ENCODE measurements at regions not wholly inside any gene's neighbourhood (a gene's known extent, or its start where the extent isn't known, plus 50 kb on each side); places are given as distances from the start of the nearest gene placed in this dataset.

GRCh38 chr14:29352706-29353080 is 575.0 kb downstream of the PRKD1 start:
- TF ChIP-seq, protein P1, sequence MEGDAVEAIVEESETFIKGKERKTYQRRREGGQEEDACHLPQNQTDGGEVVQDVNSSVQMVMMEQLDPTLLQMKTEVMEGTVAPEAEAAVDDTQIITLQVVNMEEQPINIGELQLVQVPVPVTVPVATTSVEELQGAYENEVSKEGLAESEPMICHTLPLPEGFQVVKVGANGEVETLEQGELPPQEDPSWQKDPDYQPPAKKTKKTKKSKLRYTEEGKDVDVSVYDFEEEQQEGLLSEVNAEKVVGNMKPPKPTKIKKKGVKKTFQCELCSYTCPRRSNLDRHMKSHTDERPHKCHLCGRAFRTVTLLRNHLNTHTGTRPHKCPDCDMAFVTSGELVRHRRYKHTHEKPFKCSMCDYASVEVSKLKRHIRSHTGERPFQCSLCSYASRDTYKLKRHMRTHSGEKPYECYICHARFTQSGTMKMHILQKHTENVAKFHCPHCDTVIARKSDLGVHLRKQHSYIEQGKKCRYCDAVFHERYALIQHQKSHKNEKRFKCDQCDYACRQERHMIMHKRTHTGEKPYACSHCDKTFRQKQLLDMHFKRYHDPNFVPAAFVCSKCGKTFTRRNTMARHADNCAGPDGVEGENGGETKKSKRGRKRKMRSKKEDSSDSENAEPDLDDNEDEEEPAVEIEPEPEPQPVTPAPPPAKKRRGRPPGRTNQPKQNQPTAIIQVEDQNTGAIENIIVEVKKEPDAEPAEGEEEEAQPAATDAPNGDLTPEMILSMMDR (IDR thresholded peaks at IDR 0.05; ENCODE audit: insufficient read depth, low read length, severe bottlenecking), result no peak
- no peak for FAIRE-seq

GRCh38 chr14:29353513-29353912 is 574.1 kb downstream of the PRKD1 start:
- TF ChIP-seq, protein P1 (IDR thresholded peaks at IDR 0.05; ENCODE audit: insufficient read depth, low read length, severe bottlenecking), result no peak
- FAIRE-seq (no peak), DNase-seq (ENCODE audit: low read depth) (no peak)
- Histone ChIP-seq H3K36me3 (ENCODE audit: control insufficient read depth, insufficient read depth, low read length) (no peaks in the 10 kb centered on the region), H3K27me3 (ENCODE audit: control insufficient read depth, insufficient read depth, low read length) (no peaks in the 10 kb centered on the region), H3K4me3 (ENCODE audit: low read depth, low read length) (no peak overlapping the region)

More at GRCh38 chr14:29352706-29353080, 575.0 kb downstream of the PRKD1 start:
- Histone ChIP-seq H3K27me3 (ENCODE audit: control insufficient read depth, insufficient read depth, low read length) (no peaks in the 10 kb centered on the region), H3K36me3 (ENCODE audit: control insufficient read depth, insufficient read depth, low read length) (no peaks in the 10 kb centered on the region), H3K4me3 (ENCODE audit: low read depth, low read length) (no peak overlapping the region)
- DNase-seq (ENCODE audit: low read depth), result no peak

DNA sequence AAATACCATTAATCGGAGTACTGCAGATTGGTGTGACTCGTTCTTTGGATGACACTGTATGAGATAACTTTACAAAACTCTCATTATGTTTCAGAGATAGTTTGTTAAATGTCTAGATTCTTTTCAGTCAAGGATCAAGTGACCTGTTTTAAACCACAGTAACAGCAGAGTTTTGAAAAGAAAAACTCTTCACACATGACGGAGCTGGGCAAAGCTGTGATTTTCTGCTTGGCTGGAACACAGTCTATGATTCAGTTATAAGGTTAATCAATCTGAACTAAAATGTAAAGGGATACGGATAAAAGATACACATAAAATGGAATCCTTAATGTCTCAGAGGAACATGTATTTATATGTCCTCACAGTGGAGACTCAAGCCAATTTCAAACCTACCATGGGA is 573.2 kb downstream of the PRKD1 start:
- DNase-seq (ENCODE audit: low read depth) (no peak), FAIRE-seq (no peak)
- no peaks in the 10 kb centered on the region for H3K36me3 ChIP-seq (ENCODE audit: control insufficient read depth, insufficient read depth, low read length)
- no peak overlapping the region for H3K4me3 ChIP-seq (ENCODE audit: low read depth, low read length)
- TF ChIP-seq, protein P1 (IDR thresholded peaks at IDR 0.05; ENCODE audit: insufficient read depth, low read length, severe bottlenecking), result no peak
- H3K27me3 ChIP-seq (ENCODE audit: control insufficient read depth, insufficient read depth, low read length), result no peaks in the 10 kb centered on the region

- FAIRE-seq (no peak), DNase-seq (ENCODE audit: low read depth) (no peak)
These were observed 572.3 kb downstream of the PRKD1 start for GRCh38 chr14:29355331-29355730.

GRCh38 chr14:29355846-29356245 is 571.8 kb downstream of the PRKD1 start:
- Histone ChIP-seq H3K36me3 (ENCODE audit: control insufficient read depth, insufficient read depth, low read length) (no peaks in the 10 kb centered on the region), H3K4me3 (ENCODE audit: low read depth, low read length) (no peak overlapping the region), H3K27me3 (ENCODE audit: control insufficient read depth, insufficient read depth, low read length) (no peaks in the 10 kb centered on the region)
- no peak for DNase-seq (ENCODE audit: low read depth)
- FAIRE-seq, result no peak
- TF ChIP-seq, protein P1 (IDR thresholded peaks at IDR 0.05; ENCODE audit: insufficient read depth, low read length, severe bottlenecking), result no peak

More at GRCh38 chr14:29355331-29355730, 572.3 kb downstream of the PRKD1 start:
- no peak overlapping the region for H3K4me3 ChIP-seq (ENCODE audit: low read depth, low read length)
- TF ChIP-seq, protein P1 (IDR thresholded peaks at IDR 0.05; ENCODE audit: insufficient read depth, low read length, severe bottlenecking), result no peak
- no peaks in the 10 kb centered on the region for H3K36me3 ChIP-seq (ENCODE audit: control insufficient read depth, insufficient read depth, low read length)
- H3K27me3 ChIP-seq (ENCODE audit: control insufficient read depth, insufficient read depth, low read length), result no peaks in the 10 kb centered on the region

DNA sequence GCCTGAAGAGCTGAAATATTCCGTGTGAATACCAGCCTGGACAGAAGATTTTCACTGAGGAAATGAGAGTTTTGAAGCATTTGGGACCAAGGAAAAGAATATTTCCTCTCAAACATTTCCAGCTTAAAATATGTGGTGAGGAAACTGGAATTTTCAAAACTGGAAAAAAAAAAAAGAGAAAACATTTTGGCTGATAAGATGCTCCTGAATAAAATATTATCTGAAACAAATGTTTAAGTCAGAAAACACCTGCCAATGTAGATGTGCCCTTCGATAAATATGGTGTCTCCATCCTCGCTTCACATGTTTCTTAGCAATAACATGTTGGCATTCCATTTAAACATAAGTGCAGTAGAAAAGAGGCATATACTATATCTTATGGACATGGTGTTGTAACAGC is 567.0 kb downstream of the PRKD1 start:
- no peak for DNase-seq (ENCODE audit: low read depth)
- TF ChIP-seq, protein P1 (IDR thresholded peaks at IDR 0.05; ENCODE audit: insufficient read depth, low read length, severe bottlenecking), result no peak
- Histone ChIP-seq H3K36me3 (ENCODE audit: control insufficient read depth, insufficient read depth, low read length) (no peaks in the 10 kb centered on the region), H3K27me3 (ENCODE audit: control insufficient read depth, insufficient read depth, low read length) (no peaks in the 10 kb centered on the region), H3K4me3 (ENCODE audit: low read depth, low read length) (no peak overlapping the region)
- FAIRE-seq, result no peak
